ENCODE measurements at regions not wholly inside any gene's neighbourhood (a gene's known extent, or its start where the extent isn't known, plus 50 kb on each side); places are given as distances from the start of the nearest gene placed in this dataset.

- TF ChIP-seq CTCF (IDR thresholded peaks at IDR 0.05) (peak; percentile 61 to 94 (median 80)), POLR2A (IDR thresholded peaks at IDR 0.05) (no peak)
Observed at GRCh38 chr7:67377939-67378862, 381.6 kb downstream of the TYW1 start.
